ENCODE measurements at regions not wholly inside any gene's neighbourhood (a gene's known extent, or its start where the extent isn't known, plus 50 kb on each side); places are given as distances from the start of the nearest gene placed in this dataset.
A peak's percentile ranks its signal among the peaks of the same experiment; 100 is the strongest.

DNA sequence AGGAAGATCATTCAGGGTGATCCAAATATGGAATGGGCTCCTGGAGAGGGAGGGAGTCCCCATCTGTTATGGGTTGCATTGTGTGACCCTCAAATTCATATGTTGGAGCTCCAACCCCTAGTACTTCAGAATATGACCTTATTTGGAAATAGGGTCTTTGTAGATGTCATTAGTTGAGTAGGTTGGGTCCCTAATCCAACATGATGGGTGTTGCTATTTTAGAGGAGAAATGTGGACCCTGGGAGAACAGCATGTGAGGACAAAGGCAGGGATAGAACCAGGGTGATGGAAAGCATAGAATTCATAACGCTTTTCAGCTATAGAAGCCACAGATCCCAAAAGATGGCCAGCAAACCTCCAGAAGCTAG is 91.5 kb upstream of the SMNDC1 start (continued):
- TF ChIP-seq, protein P1, sequence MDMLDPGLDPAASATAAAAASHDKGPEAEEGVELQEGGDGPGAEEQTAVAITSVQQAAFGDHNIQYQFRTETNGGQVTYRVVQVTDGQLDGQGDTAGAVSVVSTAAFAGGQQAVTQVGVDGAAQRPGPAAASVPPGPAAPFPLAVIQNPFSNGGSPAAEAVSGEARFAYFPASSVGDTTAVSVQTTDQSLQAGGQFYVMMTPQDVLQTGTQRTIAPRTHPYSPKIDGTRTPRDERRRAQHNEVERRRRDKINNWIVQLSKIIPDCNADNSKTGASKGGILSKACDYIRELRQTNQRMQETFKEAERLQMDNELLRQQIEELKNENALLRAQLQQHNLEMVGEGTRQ (IDR thresholded peaks at IDR 0.05; ENCODE audit: borderline replicate concordance, low read depth, low read length): no peak
- TF ChIP-seq POLR2AphosphoS5 (IDR thresholded peaks at IDR 0.05; ENCODE audit: low read depth, low read length) (no peak), NRF1 (IDR thresholded peaks at IDR 0.05; ENCODE audit: low read depth, low read length) (no peak), RXRA (IDR thresholded peaks at IDR 0.05; ENCODE audit: borderline replicate concordance, low read depth) (no peak)

DNA sequence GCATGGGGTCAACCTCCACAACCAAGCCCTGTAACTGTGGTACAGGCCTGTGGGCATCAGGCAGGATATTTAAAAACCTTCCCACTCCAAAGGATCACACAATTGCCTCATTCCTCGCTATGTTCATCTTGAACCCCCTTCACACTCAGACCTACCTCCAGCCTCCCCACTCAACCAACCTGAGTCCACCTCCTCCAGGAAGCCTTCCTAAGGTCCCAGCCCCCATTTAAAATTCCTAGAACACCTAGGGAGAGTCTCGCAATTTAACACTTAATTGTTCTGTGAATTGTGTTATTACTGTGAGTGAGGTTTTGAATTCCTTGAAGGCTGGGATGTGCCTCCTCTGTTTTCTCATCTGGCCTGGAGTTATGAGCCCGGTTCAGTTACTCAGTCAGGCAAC is 93.1 kb upstream of the SMNDC1 start:
- DNase-seq: no peak
- peak overlapping the region; percentile 49; the same call in 1 of the 2 replicates for H3K9ac ChIP-seq
- no peaks in the 10 kb centered on the region for H3K9me3 ChIP-seq
- POLR2A ChIA-PET: no interaction called here
- H3K36me3 ChIP-seq (replicated peaks in 1 of 2; ENCODE audit: control insufficient read depth in 1 of 2, insufficient read depth in 2 of 2, low read length in 1 of 2): no peaks in the 10 kb centered on the region
- no peaks in the 10 kb centered on the region for H4K20me1 ChIP-seq (ENCODE audit: insufficient read depth)
- H3K79me2 ChIP-seq (ENCODE audit: insufficient read depth): no peaks in the 10 kb centered on the region
- no peak for TF ChIP-seq RCOR1 (IDR thresholded peaks at IDR 0.05; ENCODE audit: low read length)
- no peak for TF ChIP-seq FOXM1 (IDR thresholded peaks at IDR 0.05; ENCODE audit: low read depth)
- TF ChIP-seq RAD21 (IDR thresholded peaks at IDR 0.05; ENCODE audit: low read length): no peak
- TF ChIP-seq NRF1 (IDR thresholded peaks at IDR 0.05; ENCODE audit: low read depth, low read length): no peak
- TF ChIP-seq, protein P2, sequence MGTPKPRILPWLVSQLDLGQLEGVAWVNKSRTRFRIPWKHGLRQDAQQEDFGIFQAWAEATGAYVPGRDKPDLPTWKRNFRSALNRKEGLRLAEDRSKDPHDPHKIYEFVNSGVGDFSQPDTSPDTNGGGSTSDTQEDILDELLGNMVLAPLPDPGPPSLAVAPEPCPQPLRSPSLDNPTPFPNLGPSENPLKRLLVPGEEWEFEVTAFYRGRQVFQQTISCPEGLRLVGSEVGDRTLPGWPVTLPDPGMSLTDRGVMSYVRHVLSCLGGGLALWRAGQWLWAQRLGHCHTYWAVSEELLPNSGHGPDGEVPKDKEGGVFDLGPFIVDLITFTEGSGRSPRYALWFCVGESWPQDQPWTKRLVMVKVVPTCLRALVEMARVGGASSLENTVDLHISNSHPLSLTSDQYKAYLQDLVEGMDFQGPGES (IDR thresholded peaks at IDR 0.05; ENCODE audit: low read depth, low read length): no peak
- TF ChIP-seq, protein P3, sequence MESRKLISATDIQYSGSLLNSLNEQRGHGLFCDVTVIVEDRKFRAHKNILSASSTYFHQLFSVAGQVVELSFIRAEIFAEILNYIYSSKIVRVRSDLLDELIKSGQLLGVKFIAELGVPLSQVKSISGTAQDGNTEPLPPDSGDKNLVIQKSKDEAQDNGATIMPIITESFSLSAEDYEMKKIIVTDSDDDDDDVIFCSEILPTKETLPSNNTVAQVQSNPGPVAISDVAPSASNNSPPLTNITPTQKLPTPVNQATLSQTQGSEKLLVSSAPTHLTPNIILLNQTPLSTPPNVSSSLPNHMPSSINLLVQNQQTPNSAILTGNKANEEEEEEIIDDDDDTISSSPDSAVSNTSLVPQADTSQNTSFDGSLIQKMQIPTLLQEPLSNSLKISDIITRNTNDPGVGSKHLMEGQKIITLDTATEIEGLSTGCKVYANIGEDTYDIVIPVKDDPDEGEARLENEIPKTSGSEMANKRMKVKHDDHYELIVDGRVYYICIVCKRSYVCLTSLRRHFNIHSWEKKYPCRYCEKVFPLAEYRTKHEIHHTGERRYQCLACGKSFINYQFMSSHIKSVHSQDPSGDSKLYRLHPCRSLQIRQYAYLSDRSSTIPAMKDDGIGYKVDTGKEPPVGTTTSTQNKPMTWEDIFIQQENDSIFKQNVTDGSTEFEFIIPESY (IDR thresholded peaks at IDR 0.05; ENCODE audit: borderline replicate concordance, low read depth): no peak
- no peak for TF ChIP-seq FOXJ3 (CRISPR knock-in tag; IDR thresholded peaks at IDR 0.05)
- TF ChIP-seq EZH2phosphoT487 (IDR thresholded peaks at IDR 0.05; ENCODE audit: borderline replicate concordance, low read depth): no peak
- no peak for TF ChIP-seq FOSL2 (IDR thresholded peaks at IDR 0.05; ENCODE audit: borderline replicate concordance, low read depth)
- no peak for TF ChIP-seq GATA2 (CRISPR knock-in tag; IDR thresholded peaks at IDR 0.05)
- TF ChIP-seq EP300 (IDR thresholded peaks at IDR 0.05; ENCODE audit: borderline replicate concordance in 1 of 2, low read depth in 1 of 2, low read length in 1 of 2): no peak
- TF ChIP-seq, protein P4, sequence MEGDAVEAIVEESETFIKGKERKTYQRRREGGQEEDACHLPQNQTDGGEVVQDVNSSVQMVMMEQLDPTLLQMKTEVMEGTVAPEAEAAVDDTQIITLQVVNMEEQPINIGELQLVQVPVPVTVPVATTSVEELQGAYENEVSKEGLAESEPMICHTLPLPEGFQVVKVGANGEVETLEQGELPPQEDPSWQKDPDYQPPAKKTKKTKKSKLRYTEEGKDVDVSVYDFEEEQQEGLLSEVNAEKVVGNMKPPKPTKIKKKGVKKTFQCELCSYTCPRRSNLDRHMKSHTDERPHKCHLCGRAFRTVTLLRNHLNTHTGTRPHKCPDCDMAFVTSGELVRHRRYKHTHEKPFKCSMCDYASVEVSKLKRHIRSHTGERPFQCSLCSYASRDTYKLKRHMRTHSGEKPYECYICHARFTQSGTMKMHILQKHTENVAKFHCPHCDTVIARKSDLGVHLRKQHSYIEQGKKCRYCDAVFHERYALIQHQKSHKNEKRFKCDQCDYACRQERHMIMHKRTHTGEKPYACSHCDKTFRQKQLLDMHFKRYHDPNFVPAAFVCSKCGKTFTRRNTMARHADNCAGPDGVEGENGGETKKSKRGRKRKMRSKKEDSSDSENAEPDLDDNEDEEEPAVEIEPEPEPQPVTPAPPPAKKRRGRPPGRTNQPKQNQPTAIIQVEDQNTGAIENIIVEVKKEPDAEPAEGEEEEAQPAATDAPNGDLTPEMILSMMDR (IDR thresholded peaks at IDR 0.05): no peak
- no peak for TF ChIP-seq GABPA (IDR thresholded peaks at IDR 0.05; ENCODE audit: low read depth)
- no peak for TF ChIP-seq JUND (IDR thresholded peaks at IDR 0.05)
- peaks cover 13% of the 10 kb centered on the region for H3F3A ChIP-seq (replicated peaks; ENCODE audit: insufficient read depth)
- 89% methylated on average over 3 of the region's 3 CpGs for WGBS (ENCODE audit: low lambda C conversion rate)
- CTCF ChIA-PET: interaction anchor here (0.9 kb wide), 1 partner anchor 19 kb away, joined by 3 read pairs; no protein-coding TSS in a partner anchor
- peaks cover 19 to 41% of the 10 kb centered on the region in 2 experiments; a peak in 3 of 4 replicates for H3K4me1 ChIP-seq (ENCODE audit: control insufficient read depth in 1 of 2, insufficient read depth in 2 of 2, low read depth in 1 of 2, low read length in 1 of 2)
- H3K27me3 ChIP-seq (ENCODE audit: insufficient read depth): no peaks in the 10 kb centered on the region
- peak overlapping the region in 1 of 2 experiments; percentile 96; a peak in 3 of 4 replicates for H3K27ac ChIP-seq (ENCODE audit: low read depth in 2 of 2, low read length in 1 of 2)
- no peaks in the 10 kb centered on the region for H3K9me2 ChIP-seq
- H2AFZ ChIP-seq (ENCODE audit: low read depth): no peak overlapping the region
- no peak overlapping the region; the same call in 1 of the 2 replicates for H3K4me2 ChIP-seq
- no peak overlapping the region for H3K4me3 ChIP-seq (ENCODE audit: low read depth in 2 of 2, low read length in 1 of 2)
